GM19025 (cell line): ENCODE measurements at regions not wholly inside any gene's neighbourhood (a gene's known extent, or its start where the extent isn't known, plus 50 kb on each side); places are given as distances from the start of the nearest gene placed in this dataset.

Experiments
- ATAC-seq: cut with Tn5 transposase; IDR thresholded peaks from one replicate; pipeline ENCODE4 v1.9.1; 2021; ENCODE audit warnings: mild to moderate bottlenecking, low read depth, moderate library complexity; ENCODE audit not compliant: unreplicated experiment

- ATAC-seq = no peak
Measured at GRCh38 chr18:73503326-73503725, 635.5 kb upstream of the NETO1 start.

GRCh38 chr18:73487966-73488365, 620.2 kb upstream of the NETO1 start:
- no peak for ATAC-seq

- ATAC-seq = no peak
Measured at GRCh38 chr18:73485166-73485565, 617.4 kb upstream of the NETO1 start.

GRCh38 chr18:73482901-73483300, 615.1 kb upstream of the NETO1 start:
- no peak for ATAC-seq

GRCh38 chr18:73479477-73479876, 611.7 kb upstream of the NETO1 start:
- no peak for ATAC-seq

- no peak for ATAC-seq
Measured at GRCh38 chr18:73478191-73478590, 610.4 kb upstream of the NETO1 start.

- no peak for ATAC-seq
Measured at GRCh38 chr18:73476031-73476430, 608.2 kb upstream of the NETO1 start.

- ATAC-seq = no peak
Measured at GRCh38 chr18:73462092-73462491, 594.3 kb upstream of the NETO1 start.

- ATAC-seq = no peak
Measured at GRCh38 chr18:73461780-73462059, 593.9 kb upstream of the NETO1 start.

GRCh38 chr18:73461038-73461779, 593.4 kb upstream of the NETO1 start:
- ATAC-seq = no peak

GRCh38 chr18:73458186-73458964, 590.6 kb upstream of the NETO1 start:
- no peak for ATAC-seq

- ATAC-seq = no peak
Measured at GRCh38 chr18:73456643-73457042, 588.9 kb upstream of the NETO1 start.

- ATAC-seq = no peak
Measured at GRCh38 chr18:73452866-73453265, 585.1 kb upstream of the NETO1 start.

GRCh38 chr18:73446502-73446901, 578.7 kb upstream of the NETO1 start:
- ATAC-seq = no peak

GRCh38 chr18:73431620-73432019, 563.8 kb upstream of the NETO1 start:
- no peak for ATAC-seq

- no peak for ATAC-seq
Measured at GRCh38 chr18:73421010-73421409, 553.2 kb upstream of the NETO1 start.

GRCh38 chr18:73419531-73419930, 551.7 kb upstream of the NETO1 start:
- ATAC-seq = no peak

- no peak for ATAC-seq
Measured at GRCh38 chr18:73414598-73414997, 546.8 kb upstream of the NETO1 start.

GRCh38 chr18:73414069-73414468, 546.3 kb upstream of the NETO1 start:
- no peak for ATAC-seq

GRCh38 chr18:73409242-73409641, 541.5 kb upstream of the NETO1 start:
- ATAC-seq = no peak

GRCh38 chr18:73408469-73408868, 540.7 kb upstream of the NETO1 start:
- no peak for ATAC-seq

GRCh38 chr18:73407506-73407905, 539.7 kb upstream of the NETO1 start:
- no peak for ATAC-seq
